Astrocyte (in vitro differentiated cells and primary cell): ENCODE measurements at regions not wholly inside any gene's neighbourhood (a gene's known extent, or its start where the extent isn't known, plus 50 kb on each side); places are given as distances from the start of the nearest gene placed in this dataset.

ENCODE experiments used
- CTCF ChIP-seq: IDR thresholded peaks from 2 replicates; pipeline ENCODE4 v1.5.1; 2011; ENCODE audit warnings: low read depth, mild to moderate bottlenecking, inconsistent platforms, low read length, moderate library complexity; ENCODE audit not compliant: insufficient read depth
- EZH2 ChIP-seq: IDR thresholded peaks from 2 replicates; pipeline ENCODE4 v1.6.1; 2012; ENCODE audit warnings: mild to moderate bottlenecking, low read length, inconsistent platforms; ENCODE audit not compliant: insufficient read depth

- TF ChIP-seq CTCF (no peak), EZH2 (no peak)
Observed at GRCh38 chr3:166433060-166433459, 595.8 kb upstream of the BCHE start.
